HG03135 (cell line): ENCODE measurements at regions not wholly inside any gene's neighbourhood (a gene's known extent, or its start where the extent isn't known, plus 50 kb on each side); places are given as distances from the start of the nearest gene placed in this dataset.
A peak's percentile ranks its signal among the peaks of the same experiment; 100 is the strongest.
"Not testable (repeated sequence)": the region's sequence is repeated elsewhere in the genome, so short reads cannot be mapped to it uniquely, and the experiment has no call there.

Experiments used
- ATAC-seq: cut with Tn5 transposase; IDR thresholded peaks from one replicate; pipeline ENCODE4 v1.9.1; 2021; ENCODE audit warnings: mild to moderate bottlenecking, moderate library complexity; ENCODE audit not compliant: unreplicated experiment

GRCh38 chr6:14881398-14881797 lies 364.5 kb upstream of the JARID2 start:
- no peak for ATAC-seq

- ATAC-seq, result no peak
Measured at GRCh38 chr6:14882394-14883026, 363.4 kb upstream of the JARID2 start.

GRCh38 chr6:14883921-14884320 lies 361.9 kb upstream of the JARID2 start:
- ATAC-seq, result no peak

- ATAC-seq, result no peak
Measured at GRCh38 chr6:14885498-14885897, 360.4 kb upstream of the JARID2 start.

GRCh38 chr6:14887181-14887580 lies 358.7 kb upstream of the JARID2 start:
- ATAC-seq, result no peak

- ATAC-seq, result no peak
Measured at GRCh38 chr6:14887986-14888574, 357.8 kb upstream of the JARID2 start.

- no peak for ATAC-seq
Measured at GRCh38 chr6:14888575-14889000, 357.3 kb upstream of the JARID2 start.

- no peak for ATAC-seq
Measured at GRCh38 chr6:14889188-14889587, 356.7 kb upstream of the JARID2 start.

- no peak for ATAC-seq
Measured at GRCh38 chr6:14889611-14890593, 356.0 kb upstream of the JARID2 start.

- not testable (repeated sequence) for ATAC-seq
Measured at GRCh38 chr6:14891820-14892375, 354.0 kb upstream of the JARID2 start.

- no peak for ATAC-seq
Measured at GRCh38 chr6:14894105-14894504, 351.8 kb upstream of the JARID2 start.

- ATAC-seq, result no peak
Measured at GRCh38 chr6:14896475-14896874, 349.4 kb upstream of the JARID2 start.

GRCh38 chr6:14897831-14898230 lies 348.0 kb upstream of the JARID2 start:
- no peak for ATAC-seq

GRCh38 chr6:14899441-14899840 lies 346.4 kb upstream of the JARID2 start:
- ATAC-seq, result not testable (repeated sequence)

- ATAC-seq, result no peak
Measured at GRCh38 chr6:14900919-14901318, 344.9 kb upstream of the JARID2 start.

- no peak for ATAC-seq
Measured at GRCh38 chr6:14903176-14904038, 342.5 kb upstream of the JARID2 start.

GRCh38 chr6:14905201-14905600 lies 340.7 kb upstream of the JARID2 start:
- no peak for ATAC-seq

- no peak for ATAC-seq
Measured at GRCh38 chr6:14906621-14907020, 339.2 kb upstream of the JARID2 start.

GRCh38 chr6:14910692-14911547 lies 334.9 kb upstream of the JARID2 start:
- ATAC-seq, result peak; percentile 94
